Ureter (tissue), 1 donor: ENCODE measurements at regions not wholly inside any gene's neighbourhood (a gene's known extent, or its start where the extent isn't known, plus 50 kb on each side); places are given as distances from the start of the nearest gene placed in this dataset.
"Not testable (repeated sequence)": the region's sequence is repeated elsewhere in the genome, so short reads cannot be mapped to it uniquely, and the experiment has no call there.

Source experiments
- DNase-seq: peaks from one replicate; pipeline ENCODE4 v3.0.0-alpha.2; 2020; ENCODE audit warnings: low spot score
- donor health status: DM: yes; HTN: yes; CAD: no.

GRCh38 chr6:139447656-139447975 lies 73.2 kb upstream of the CITED2 start:
- no peak for DNase-seq

- DNase-seq, result no peak
These were observed 72.6 kb upstream of the CITED2 start for GRCh38 chr6:139446768-139447655.

GRCh38 chr6:139446138-139446715 lies 71.8 kb upstream of the CITED2 start:
- no peak for DNase-seq

GRCh38 chr6:139444273-139444787 lies 69.9 kb upstream of the CITED2 start:
- not testable (repeated sequence) for DNase-seq

- DNase-seq, result no peak
These were observed 69.0 kb upstream of the CITED2 start for GRCh38 chr6:139443231-139444112.

- DNase-seq, result no peak
These were observed 67.8 kb upstream of the CITED2 start for GRCh38 chr6:139442188-139442671.

GRCh38 chr6:139439349-139439748 lies 64.9 kb upstream of the CITED2 start:
- DNase-seq, result no peak

GRCh38 chr6:139438775-139439174 lies 64.3 kb upstream of the CITED2 start:
- no peak for DNase-seq

GRCh38 chr6:139436957-139437348 lies 62.5 kb upstream of the CITED2 start:
- DNase-seq, result no peak

GRCh38 chr6:139436200-139436956 lies 61.9 kb upstream of the CITED2 start:
- DNase-seq, result no peak

GRCh38 chr6:139433631-139434419 lies 59.4 kb upstream of the CITED2 start:
- DNase-seq, result no peak

- DNase-seq, result no peak
These were observed 57.1 kb upstream of the CITED2 start for GRCh38 chr6:139431602-139431956.

GRCh38 chr6:139430899-139431601 lies 56.6 kb upstream of the CITED2 start:
- no peak for DNase-seq

- no peak for DNase-seq
These were observed 55.2 kb upstream of the CITED2 start for GRCh38 chr6:139429580-139430145.

GRCh38 chr6:139427199-139427598 lies 52.8 kb upstream of the CITED2 start:
- no peak for DNase-seq

- DNase-seq, result no peak
These were observed 52.3 kb upstream of the CITED2 start for GRCh38 chr6:139426795-139427194.

GRCh38 chr6:139425780-139426179 lies 51.3 kb upstream of the CITED2 start:
- DNase-seq, result no peak

GRCh38 chr6:139423971-139424667 lies 49.7 kb upstream of the CITED2 start:
- no peak for DNase-seq
